GM21619 (cell line): ENCODE measurements at regions not wholly inside any gene's neighbourhood (a gene's known extent, or its start where the extent isn't known, plus 50 kb on each side); places are given as distances from the start of the nearest gene placed in this dataset.

Experiments
- ATAC-seq: cut with Tn5 transposase; IDR thresholded peaks from one replicate; pipeline ENCODE4 v1.9.1; 2021; ENCODE audit not compliant: unreplicated experiment

- no peak for ATAC-seq
Observed at GRCh38 chr16:48850097-48850770, 240.3 kb upstream of the N4BP1 start.

GRCh38 chr16:48846277-48846676 lies 236.3 kb upstream of the N4BP1 start:
- no peak for ATAC-seq

GRCh38 chr16:48845261-48845660 lies 235.3 kb upstream of the N4BP1 start:
- no peak for ATAC-seq

GRCh38 chr16:48838349-48838748 lies 228.4 kb upstream of the N4BP1 start:
- no peak for ATAC-seq

- no peak for ATAC-seq
Observed at GRCh38 chr16:48836636-48837035, 226.7 kb upstream of the N4BP1 start.

- ATAC-seq = no peak
Observed at GRCh38 chr16:48836067-48836466, 226.1 kb upstream of the N4BP1 start.

- ATAC-seq = no peak
Observed at GRCh38 chr16:48834576-48834975, 224.6 kb upstream of the N4BP1 start.

- no peak for ATAC-seq
Observed at GRCh38 chr16:48833461-48833860, 223.5 kb upstream of the N4BP1 start.

GRCh38 chr16:48831076-48831722 lies 221.2 kb upstream of the N4BP1 start:
- no peak for ATAC-seq

GRCh38 chr16:48829336-48830310 lies 219.6 kb upstream of the N4BP1 start:
- no peak for ATAC-seq

- ATAC-seq = no peak
Observed at GRCh38 chr16:48824271-48824670, 214.3 kb upstream of the N4BP1 start.

- ATAC-seq = no peak
Observed at GRCh38 chr16:48822431-48822830, 212.5 kb upstream of the N4BP1 start.

GRCh38 chr16:48820379-48820778 lies 210.4 kb upstream of the N4BP1 start:
- no peak for ATAC-seq

GRCh38 chr16:48818257-48818656 lies 208.3 kb upstream of the N4BP1 start:
- no peak for ATAC-seq

- no peak for ATAC-seq
Observed at GRCh38 chr16:48817032-48817431, 207.1 kb upstream of the N4BP1 start.

GRCh38 chr16:48816393-48816792 lies 206.4 kb upstream of the N4BP1 start:
- no peak for ATAC-seq

- no peak for ATAC-seq
Observed at GRCh38 chr16:48814994-48815393, 205.0 kb upstream of the N4BP1 start.

GRCh38 chr16:48813485-48813884 lies 203.5 kb upstream of the N4BP1 start:
- no peak for ATAC-seq

GRCh38 chr16:48812856-48813255 lies 202.9 kb upstream of the N4BP1 start:
- no peak for ATAC-seq

GRCh38 chr16:48811478-48811877 lies 201.5 kb upstream of the N4BP1 start:
- no peak for ATAC-seq

GRCh38 chr16:48810803-48811453 lies 200.9 kb upstream of the N4BP1 start:
- no peak for ATAC-seq
